GM10266 (cell line): ENCODE measurements at regions not wholly inside any gene's neighbourhood (a gene's known extent, or its start where the extent isn't known, plus 50 kb on each side); places are given as distances from the start of the nearest gene placed in this dataset.

ENCODE experiments used
- DNase-seq: peaks from one replicate; pipeline ENCODE4 v3.0.0; 2012; ENCODE audit errors: extremely low spot score
- TF ChIP-seq, protein P1 (sequence below): IDR thresholded peaks from 2 replicates; pipeline ENCODE4 v1.5.1; 2012; ENCODE audit warnings: mild to moderate bottlenecking, low read depth; ENCODE audit not compliant: control insufficient read depth, insufficient read depth; ENCODE audit errors: missing control alignments

DNA sequence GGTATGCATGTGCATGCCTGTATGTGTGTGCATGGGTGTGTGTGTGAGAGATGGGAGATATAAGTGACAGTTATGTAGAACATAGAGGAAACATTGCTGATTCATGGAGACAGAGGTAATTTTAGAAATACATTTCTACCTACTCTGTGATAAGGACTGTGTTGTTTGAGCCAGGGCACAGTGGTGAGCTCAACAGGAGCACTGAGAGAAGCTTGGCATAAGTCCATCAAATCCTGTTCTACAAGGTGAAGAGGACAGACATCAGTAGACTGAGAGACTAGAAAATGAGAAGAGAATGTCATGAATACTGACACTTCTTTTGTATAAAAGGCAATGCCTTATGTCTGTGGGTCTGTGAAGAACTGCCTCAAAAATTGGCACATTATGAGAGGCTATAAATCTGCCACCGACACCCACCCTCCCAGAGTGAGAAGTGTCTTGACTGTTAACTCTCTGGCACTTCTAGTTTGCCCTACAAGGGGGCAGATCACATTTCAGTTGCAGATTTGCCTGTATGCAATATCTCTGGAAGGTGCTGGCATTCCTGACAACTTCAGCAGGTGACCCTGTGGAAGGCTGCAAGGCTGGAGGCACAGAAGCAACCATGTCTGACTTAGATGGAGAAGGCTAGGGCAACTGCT, 962.3 kb upstream of the NRXN1 start:
- no peak for DNase-seq
- TF ChIP-seq, protein P1, sequence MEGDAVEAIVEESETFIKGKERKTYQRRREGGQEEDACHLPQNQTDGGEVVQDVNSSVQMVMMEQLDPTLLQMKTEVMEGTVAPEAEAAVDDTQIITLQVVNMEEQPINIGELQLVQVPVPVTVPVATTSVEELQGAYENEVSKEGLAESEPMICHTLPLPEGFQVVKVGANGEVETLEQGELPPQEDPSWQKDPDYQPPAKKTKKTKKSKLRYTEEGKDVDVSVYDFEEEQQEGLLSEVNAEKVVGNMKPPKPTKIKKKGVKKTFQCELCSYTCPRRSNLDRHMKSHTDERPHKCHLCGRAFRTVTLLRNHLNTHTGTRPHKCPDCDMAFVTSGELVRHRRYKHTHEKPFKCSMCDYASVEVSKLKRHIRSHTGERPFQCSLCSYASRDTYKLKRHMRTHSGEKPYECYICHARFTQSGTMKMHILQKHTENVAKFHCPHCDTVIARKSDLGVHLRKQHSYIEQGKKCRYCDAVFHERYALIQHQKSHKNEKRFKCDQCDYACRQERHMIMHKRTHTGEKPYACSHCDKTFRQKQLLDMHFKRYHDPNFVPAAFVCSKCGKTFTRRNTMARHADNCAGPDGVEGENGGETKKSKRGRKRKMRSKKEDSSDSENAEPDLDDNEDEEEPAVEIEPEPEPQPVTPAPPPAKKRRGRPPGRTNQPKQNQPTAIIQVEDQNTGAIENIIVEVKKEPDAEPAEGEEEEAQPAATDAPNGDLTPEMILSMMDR, result no peak

DNA sequence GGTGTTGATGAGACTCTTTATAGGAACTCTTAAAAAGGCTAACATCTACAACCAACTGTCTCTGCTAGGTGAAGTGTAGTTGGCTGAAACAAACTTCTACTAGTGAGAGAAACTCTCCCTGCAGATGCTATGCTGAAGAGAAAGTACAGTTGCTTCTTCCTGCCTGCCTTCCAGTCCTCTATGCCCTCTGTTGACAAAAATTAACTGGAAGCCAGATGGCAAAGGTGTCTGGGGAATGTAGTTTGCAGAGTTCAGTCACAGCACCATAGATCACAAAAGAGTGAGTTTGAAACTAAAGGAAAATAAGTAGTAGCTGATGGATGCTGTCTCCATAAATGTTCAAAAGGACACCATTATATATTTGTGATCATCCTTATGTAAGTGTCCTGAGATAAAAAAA, 958.8 kb upstream of the NRXN1 start:
- TF ChIP-seq, protein P1, result no peak
- no peak for DNase-seq

- DNase-seq, result no peak
- TF ChIP-seq, protein P1, result no peak
Measured at GRCh38 chr2:51986101-51986500, 954.2 kb upstream of the NRXN1 start.

- DNase-seq, result no peak
- TF ChIP-seq, protein P1, result no peak
Measured at GRCh38 chr2:51981783-51982182, 949.9 kb upstream of the NRXN1 start.

DNA sequence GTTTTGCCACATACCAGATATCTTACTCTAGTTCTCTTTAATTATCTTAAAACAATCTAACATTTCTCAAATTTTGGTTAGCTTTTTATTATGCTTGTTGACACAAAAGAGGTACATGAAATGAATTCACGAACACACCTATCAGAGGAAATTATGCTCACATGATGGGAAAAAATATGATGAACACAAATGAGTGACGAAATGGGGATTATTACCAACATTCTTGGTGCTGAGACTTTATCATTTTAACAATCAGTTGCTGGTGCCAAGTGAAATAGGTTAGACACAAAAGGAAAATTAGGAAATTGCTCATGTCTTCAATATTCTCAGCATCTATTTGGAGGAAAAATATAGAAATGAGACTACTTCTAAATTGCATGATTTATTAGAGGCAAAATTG, 944.7 kb upstream of the NRXN1 start:
- TF ChIP-seq, protein P1, result no peak
- no peak for DNase-seq

- no peak for DNase-seq
- TF ChIP-seq, protein P1, result no peak
Measured at GRCh38 chr2:51971136-51971535, 939.2 kb upstream of the NRXN1 start.

DNA sequence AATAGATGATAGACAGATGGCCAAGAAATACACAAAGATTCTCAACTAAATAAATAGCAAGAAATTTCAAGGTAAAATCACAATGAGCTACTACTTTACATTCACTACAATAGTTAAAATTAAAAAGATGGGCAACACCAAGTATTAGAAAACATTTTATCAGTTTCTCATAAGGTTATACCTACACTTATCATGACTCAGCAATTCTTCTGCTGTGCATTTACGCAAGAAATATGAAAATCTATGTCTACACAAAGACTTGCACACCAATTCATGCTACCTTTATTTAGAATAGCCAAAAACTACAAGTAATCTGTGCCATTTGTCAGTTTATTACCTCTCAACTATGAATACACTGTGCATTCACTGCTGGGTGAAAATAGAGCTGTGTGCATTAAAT, 937.4 kb upstream of the NRXN1 start:
- DNase-seq, result no peak
- TF ChIP-seq, protein P1, result no peak
